Suppressor macrophage treated with lipopolysaccharide for 4 hours (primary cell): ENCODE measurements at regions not wholly inside any gene's neighbourhood (a gene's known extent, or its start where the extent isn't known, plus 50 kb on each side); places are given as distances from the start of the nearest gene placed in this dataset.
"Not testable (repeated sequence)": the region's sequence is repeated elsewhere in the genome, so short reads cannot be mapped to it uniquely, and the experiment has no call there.

Experiments
- DNase-seq: peaks from one replicate; pipeline ENCODE4 v3.0.0-alpha.2; 2020

DNA sequence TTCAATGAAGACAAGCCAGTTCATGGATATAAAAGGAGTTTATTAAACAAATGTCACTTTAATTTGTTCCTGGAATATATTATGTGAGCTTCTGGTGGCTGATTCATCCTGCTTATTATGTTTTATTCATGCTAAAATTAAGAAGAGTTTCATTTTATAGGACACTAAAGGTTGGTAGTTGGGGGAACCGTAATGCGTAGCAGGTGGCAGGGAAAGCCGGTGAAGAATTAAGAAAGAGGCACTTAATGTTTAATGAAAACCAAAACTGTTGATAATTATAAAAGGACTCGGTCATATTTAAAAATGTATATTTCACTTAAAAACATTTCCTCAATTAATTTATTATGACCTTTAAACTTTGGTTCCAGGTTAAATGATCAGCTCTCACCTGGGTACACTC, 94.3 kb downstream of the XKR3 start:
- DNase-seq = not testable (repeated sequence)

GRCh38 chr22:16727491-16727890, 97.7 kb downstream of the XKR3 start:
- DNase-seq = not testable (repeated sequence)

DNA sequence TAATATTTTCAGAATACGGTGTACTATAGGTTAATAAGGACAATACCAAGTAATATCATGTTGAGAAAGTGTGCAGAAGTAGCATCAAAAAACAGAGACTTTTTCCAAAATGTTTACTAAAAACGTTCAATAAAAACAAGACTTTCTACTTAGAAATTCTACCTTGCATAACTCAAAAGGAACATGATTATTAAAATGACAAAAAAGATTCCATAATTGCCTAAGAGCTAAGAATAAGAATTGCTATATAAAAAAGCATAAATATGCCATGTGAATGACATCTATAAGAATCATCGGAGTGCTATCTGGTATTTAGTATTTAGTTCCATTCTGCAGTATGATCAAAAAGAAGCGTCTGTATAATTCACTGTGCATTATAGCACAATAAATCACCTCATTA, 102.0 kb downstream of the XKR3 start:
- DNase-seq = not testable (repeated sequence)

GRCh38 chr22:16722564-16722963, 102.6 kb downstream of the XKR3 start:
- peak; percentile 81 for DNase-seq

- peak; percentile 76 for DNase-seq
Observed at GRCh38 chr22:16721961-16722360, 103.2 kb downstream of the XKR3 start.

DNA sequence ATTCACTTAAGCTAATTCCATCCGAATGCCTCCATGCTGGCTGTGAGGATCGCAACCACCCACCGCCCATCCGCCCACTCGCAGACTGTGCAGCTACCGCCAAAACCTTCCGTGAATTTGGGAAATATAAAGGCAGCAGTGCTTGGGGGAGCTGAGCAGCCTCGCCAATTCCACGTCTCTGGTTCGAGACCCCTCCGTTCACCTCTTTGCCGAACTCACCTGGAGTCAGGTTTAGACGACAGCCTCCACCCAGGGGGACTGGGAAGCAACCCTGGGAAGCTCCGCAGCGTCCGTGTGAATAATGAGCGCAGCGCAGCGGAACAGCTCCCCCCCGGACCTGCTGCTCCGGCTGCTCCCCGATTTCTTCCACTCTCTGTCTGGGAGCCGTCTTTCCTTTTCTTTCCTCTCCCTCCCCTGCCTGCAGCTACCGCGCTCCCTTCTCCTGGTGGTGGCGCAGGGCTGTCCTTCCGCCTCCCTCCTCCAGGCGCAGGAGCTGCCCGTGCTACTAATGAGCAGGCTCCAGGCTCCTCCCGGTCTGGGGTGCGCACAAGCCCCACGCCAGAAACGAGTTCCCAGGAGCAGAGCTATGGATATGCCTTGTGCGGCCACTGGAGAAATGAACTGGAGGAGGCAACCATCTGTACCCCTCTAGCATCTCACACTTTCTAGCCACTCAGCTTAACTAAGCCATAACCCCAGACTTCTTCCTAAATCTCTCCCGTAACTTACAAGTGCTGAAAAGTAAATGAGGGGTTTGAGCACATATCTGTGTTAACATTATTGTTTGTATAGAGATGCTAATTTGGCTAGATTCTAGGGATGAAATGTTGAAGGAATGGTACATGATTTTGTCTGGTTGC, 107.3 kb downstream of the XKR3 start:
- DNase-seq = no peak

DNA sequence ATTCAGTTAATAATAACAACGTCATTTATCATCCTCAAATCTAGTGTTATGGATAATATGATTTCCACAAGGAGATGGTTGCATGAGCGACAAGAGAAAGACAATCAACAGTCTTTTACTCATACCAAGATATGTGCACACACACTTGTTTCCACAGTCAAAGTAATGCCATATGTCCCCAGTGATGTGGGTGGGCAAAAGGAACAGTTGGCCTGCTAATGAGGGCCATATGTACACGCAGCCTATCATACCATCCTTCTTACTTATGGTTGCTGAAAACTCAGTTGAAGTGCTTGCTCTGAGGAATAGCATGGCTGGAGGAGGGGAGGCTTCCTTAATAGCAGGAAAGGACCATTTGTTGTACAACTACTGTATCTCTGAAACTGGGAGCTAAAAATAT, 110.6 kb downstream of the XKR3 start:
- DNase-seq = not testable (repeated sequence)

DNA sequence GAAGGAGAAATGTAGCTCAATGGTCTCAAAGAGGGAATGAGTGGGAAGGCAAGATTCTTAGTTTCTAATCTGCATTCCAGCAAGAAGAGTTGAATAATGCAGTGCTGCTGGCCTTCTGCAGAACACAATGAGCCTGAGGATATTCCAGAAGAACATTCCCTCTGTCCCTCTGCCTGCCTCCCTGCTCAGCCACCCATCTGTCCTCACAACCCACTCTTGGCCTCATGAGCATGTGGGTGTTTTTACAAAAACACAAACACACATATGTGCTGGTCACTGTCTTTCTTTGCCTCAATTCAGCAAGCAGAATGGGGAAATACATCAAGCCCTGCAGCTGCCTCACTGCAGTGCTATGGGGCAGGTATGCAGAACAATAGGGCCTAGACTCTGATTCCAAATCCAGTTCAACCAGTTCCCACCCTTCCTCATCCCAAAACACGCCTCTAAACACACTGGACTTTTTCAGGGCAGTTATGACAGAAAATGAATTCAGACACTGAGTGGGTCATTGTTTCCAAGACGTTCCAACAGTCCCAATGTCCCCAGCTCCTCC, 109.8 kb upstream of the CCT8L2 start:
- DNase-seq = not testable (repeated sequence)

- DNase-seq = not testable (repeated sequence)
Observed at GRCh38 chr22:16700390-16700789, 107.8 kb upstream of the CCT8L2 start.

DNA sequence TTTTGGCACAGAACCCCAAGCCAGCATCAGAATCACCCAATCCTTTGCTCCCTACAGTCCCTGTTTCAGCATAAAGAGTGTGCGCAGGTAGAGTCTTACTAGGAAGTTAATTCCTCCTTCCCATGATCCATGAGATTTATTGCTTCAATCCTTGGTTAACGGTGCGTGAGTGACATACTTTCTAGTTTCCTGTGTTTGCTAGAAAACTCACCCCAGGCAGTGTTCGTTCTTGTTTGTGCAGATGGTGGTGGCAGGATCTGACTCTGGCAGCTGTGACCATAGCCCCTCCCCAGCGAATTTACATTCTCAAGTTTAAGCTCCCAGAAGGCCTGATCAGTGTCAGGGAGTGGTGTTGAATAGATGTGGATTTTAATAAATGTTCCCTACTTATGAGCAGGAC, 106.7 kb upstream of the CCT8L2 start:
- no peak for DNase-seq

GRCh38 chr22:16697492-16698044, 105.0 kb upstream of the CCT8L2 start:
- not testable (repeated sequence) for DNase-seq

- not testable (repeated sequence) for DNase-seq
Observed at GRCh38 chr22:16696900-16697299, 104.3 kb upstream of the CCT8L2 start.

- no peak for DNase-seq
Observed at GRCh38 chr22:16695261-16695660, 102.7 kb upstream of the CCT8L2 start.

DNA sequence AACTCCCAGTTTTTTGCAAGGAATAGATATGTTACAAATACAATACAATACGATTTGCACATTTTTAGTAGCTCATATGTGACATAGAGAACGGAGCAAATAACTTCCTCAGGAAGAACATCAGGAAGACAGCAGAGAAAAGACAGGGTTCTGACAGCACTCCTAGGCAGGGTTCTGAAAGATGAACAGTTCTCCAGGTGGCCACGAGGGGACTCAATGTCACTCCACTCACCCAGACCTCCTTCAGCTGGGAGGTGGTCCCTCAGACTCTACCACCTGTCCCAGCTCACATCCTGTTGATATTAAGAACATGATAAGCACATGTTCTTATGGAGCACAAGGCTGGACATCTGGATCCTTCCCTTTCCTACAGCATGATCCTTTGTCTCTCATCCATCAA, 101.1 kb upstream of the CCT8L2 start:
- not testable (repeated sequence) for DNase-seq

DNA sequence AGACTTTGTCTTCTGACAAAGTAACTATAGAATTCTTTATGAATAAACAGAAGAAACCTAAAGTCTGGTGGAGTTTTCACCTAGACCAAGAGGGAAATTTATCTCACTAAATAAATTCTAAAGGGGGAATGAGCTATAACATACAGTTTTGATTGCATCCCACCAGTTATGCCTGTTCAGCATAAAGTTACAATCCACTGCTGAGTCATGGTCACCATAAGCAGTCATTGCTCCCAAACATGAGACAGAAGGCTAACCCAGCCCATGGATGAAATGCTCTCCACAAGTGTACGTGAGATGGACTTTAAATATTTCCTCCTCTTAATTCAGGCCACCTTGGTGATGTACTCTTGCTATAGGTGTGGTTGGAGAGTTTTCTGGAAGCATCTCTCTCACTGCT, 96.7 kb upstream of the CCT8L2 start:
- DNase-seq = not testable (repeated sequence)

- DNase-seq = not testable (repeated sequence)
Observed at GRCh38 chr22:16681290-16681689, 88.7 kb upstream of the CCT8L2 start.

GRCh38 chr22:16680209-16680899, 87.7 kb upstream of the CCT8L2 start:
- not testable (repeated sequence) for DNase-seq

GRCh38 chr22:16679191-16679834, 86.7 kb upstream of the CCT8L2 start:
- not testable (repeated sequence) for DNase-seq

DNA sequence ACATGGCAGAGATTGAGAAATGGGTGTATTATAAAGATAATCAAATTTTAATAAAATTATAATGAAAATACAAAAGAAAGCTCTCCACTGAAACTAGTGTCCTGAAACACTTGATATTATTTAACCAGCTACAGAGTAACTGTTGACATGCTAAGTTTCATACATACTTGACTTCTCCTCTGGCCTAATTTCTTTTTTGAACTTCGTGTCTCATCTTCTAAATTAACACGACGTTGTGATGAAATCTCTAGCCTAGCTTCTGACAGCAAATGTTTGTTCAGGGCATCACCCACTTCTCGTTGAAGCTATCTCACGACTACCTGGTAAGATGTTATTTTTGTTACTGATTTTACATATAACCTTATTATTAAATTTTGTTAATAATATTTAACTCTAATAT, 80.8 kb upstream of the CCT8L2 start:
- DNase-seq = not testable (repeated sequence)

DNA sequence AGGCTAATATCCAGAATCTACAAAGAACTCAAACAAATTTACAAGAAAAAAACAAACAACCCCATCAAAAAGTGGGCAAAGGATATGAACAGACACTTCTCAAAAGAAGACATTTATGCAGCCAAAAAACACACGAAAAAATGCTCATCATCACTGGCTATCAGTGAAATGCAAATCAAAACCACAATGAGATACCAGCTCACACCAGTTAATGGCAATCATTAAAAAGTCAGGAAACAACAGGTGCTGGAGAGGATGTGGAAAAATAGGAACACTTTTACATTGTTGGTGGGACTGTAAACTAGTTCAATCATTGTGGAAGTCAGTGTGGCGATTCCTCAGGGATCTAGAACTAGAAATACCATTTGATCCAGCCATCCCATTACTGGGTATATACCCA, 73.0 kb upstream of the CCT8L2 start:
- DNase-seq = not testable (repeated sequence)

GRCh38 chr22:16662330-16662729, 69.7 kb upstream of the CCT8L2 start:
- not testable (repeated sequence) for DNase-seq

GRCh38 chr22:16660989-16661388, 68.4 kb upstream of the CCT8L2 start:
- not testable (repeated sequence) for DNase-seq

GRCh38 chr22:16660570-16660969, 68.0 kb upstream of the CCT8L2 start:
- not testable (repeated sequence) for DNase-seq
